Kidney epithelial cell (primary cell): ENCODE measurements at regions not wholly inside any gene's neighbourhood (a gene's known extent, or its start where the extent isn't known, plus 50 kb on each side); places are given as distances from the start of the nearest gene placed in this dataset.

Experiments
- DNase-seq: peaks from one replicate; pipeline ENCODE4 v3.0.0-alpha.2; 2010; ENCODE audit warnings: low read depth
- H3K27me3 ChIP-seq: 2 replicates; pipeline ENCODE4 v1.6.0; 2011; ENCODE audit warnings: low read length; ENCODE audit not compliant: control insufficient read depth, insufficient read depth
- H3K36me3 ChIP-seq: 2 replicates; pipeline ENCODE4 v1.5.1; 2011; ENCODE audit warnings: low read length; ENCODE audit not compliant: control insufficient read depth, insufficient read depth
- H3K4me3 ChIP-seq: 2 replicates; pipeline ENCODE4 v1.5.1; 2011; ENCODE audit warnings: low read depth, mild to moderate bottlenecking, control low read depth, low read length
- TF ChIP-seq, protein P1 (sequence below): IDR thresholded peaks from 2 replicates; pipeline ENCODE4 v1.5.1; 2011; ENCODE audit warnings: mild to moderate bottlenecking, moderate library complexity, low read length, control low read depth, inconsistent platforms; ENCODE audit not compliant: insufficient read depth, poor library complexity, severe bottlenecking

DNA sequence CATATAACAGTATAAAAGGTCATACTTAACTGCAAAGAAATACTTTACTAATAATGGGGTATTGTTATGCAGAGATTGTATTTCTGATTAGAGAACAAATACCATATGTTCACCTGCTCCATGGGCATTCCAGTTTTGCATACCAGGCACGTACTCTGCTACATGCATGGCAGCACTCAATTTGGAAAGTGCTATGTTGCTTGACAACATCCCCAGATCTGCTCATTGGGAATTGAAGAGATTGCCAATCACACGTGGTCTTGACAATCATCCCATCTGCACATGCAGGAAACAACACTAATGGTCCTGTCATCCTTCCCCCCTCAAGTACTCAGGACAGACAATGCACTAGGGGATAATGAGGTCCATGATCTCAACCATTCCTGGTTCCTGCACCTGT, 63.4 kb upstream of the PDE4B start:
- H3K36me3 ChIP-seq = no peaks in the 10 kb centered on the region
- H3K27me3 ChIP-seq = no peaks in the 10 kb centered on the region
- no peak for DNase-seq
- H3K4me3 ChIP-seq = no peak overlapping the region
- TF ChIP-seq, protein P1, sequence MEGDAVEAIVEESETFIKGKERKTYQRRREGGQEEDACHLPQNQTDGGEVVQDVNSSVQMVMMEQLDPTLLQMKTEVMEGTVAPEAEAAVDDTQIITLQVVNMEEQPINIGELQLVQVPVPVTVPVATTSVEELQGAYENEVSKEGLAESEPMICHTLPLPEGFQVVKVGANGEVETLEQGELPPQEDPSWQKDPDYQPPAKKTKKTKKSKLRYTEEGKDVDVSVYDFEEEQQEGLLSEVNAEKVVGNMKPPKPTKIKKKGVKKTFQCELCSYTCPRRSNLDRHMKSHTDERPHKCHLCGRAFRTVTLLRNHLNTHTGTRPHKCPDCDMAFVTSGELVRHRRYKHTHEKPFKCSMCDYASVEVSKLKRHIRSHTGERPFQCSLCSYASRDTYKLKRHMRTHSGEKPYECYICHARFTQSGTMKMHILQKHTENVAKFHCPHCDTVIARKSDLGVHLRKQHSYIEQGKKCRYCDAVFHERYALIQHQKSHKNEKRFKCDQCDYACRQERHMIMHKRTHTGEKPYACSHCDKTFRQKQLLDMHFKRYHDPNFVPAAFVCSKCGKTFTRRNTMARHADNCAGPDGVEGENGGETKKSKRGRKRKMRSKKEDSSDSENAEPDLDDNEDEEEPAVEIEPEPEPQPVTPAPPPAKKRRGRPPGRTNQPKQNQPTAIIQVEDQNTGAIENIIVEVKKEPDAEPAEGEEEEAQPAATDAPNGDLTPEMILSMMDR = no peak

DNA sequence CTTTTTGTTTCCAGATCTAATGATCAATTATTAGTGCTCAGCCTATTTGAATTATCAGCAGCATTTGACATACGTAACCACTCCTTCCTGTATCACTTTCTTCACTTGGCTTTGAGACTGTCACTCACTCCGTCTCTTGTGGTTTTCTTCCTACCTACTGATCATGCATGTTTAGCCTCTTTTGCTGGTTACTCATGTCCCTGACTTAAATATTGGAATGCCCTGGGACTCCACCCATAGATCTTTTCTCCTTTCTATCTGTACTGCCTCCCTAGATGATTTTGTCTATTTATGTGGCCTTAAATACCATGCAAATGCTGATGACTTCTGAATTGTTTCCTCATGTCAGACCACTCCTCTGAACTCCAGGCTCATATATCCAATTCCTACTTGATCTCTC, 57.7 kb upstream of the PDE4B start:
- H3K36me3 ChIP-seq = no peaks in the 10 kb centered on the region
- no peak overlapping the region for H3K4me3 ChIP-seq
- DNase-seq = no peak
- TF ChIP-seq, protein P1 = no peak
- no peaks in the 10 kb centered on the region for H3K27me3 ChIP-seq

DNA sequence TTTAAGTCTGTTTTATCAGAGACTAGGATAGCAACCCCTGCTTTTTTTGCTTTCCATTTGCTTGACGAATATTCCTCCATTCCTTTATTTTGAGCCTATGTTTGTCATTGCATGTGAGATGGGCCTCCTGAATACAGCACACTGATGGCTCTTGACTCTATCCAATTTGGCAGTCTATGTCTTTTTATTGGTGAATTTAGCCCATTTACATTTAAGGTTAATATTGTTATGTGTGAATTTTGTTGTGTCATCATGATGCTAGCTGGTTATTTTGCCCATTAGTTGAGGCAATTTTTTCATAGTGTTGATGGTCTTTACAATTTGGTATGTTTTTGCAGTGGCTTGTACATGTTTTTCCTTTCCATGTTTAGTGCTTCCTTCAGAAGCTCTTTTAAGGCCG, 50.7 kb upstream of the PDE4B start:
- DNase-seq = no peak
- Histone ChIP-seq H3K27me3 (no peaks in the 10 kb centered on the region), H3K4me3 (no peak overlapping the region), H3K36me3 (no peaks in the 10 kb centered on the region)
- TF ChIP-seq, protein P1 = no peak
